NCI-H2227 (cell line): ENCODE measurements at regions not wholly inside any gene's neighbourhood (a gene's known extent, or its start where the extent isn't known, plus 50 kb on each side); places are given as distances from the start of the nearest gene placed in this dataset.
"Not testable (repeated sequence)": the region's sequence is repeated elsewhere in the genome, so short reads cannot be mapped to it uniquely, and the experiment has no call there.

ENCODE experiments used
- DNase-seq: peaks from one replicate; lab custom pipeline; 2025; ENCODE audit not compliant: unreplicated experiment; lab: John Stamatoyannopoulos, UW

GRCh38 chr5:86507574-86507973 is 110.2 kb upstream of the COX7C start:
- DNase-seq, result no peak

GRCh38 chr5:86510330-86510915 is 107.3 kb upstream of the COX7C start:
- not testable (repeated sequence) for DNase-seq

DNA sequence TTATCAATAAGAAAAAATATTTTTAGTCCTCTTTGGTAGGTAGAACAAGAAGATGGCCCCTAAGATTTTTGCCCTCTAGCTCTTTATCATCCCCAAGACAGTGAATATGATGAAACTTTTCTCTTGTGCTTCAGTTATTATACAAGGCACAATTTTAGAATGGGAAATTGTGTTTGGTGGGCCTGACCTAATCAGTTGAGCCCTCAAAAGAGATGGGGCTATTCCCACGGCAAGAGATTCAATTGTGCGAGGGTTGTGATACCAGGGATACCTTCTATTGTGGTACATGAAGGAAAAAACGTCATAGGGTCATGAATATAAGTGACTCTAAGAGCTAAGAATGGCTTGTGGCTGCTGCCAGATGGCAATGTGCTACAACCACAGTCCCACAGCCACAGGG is 94.0 kb upstream of the COX7C start:
- DNase-seq, result no peak

DNA sequence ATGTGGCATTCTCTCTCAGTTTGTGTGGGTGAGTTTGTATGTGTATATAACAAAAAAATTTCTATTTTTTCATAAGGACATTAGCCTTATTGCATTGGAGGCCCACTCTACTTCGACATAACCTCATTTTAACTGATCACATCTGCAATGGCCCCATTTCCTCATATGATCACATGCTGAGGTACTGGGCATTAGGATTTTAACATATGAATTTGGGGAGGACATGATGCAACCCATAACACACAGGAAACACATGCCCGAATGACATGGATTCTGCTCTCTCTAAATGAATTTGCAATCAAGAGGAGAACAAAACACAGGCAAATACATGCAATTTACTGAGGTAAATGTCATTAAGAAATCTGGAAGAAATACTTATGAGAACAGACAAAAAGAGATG is 92.1 kb upstream of the COX7C start:
- DNase-seq, result no peak

GRCh38 chr5:86526811-86527348 is 90.9 kb upstream of the COX7C start:
- DNase-seq, result no peak

DNA sequence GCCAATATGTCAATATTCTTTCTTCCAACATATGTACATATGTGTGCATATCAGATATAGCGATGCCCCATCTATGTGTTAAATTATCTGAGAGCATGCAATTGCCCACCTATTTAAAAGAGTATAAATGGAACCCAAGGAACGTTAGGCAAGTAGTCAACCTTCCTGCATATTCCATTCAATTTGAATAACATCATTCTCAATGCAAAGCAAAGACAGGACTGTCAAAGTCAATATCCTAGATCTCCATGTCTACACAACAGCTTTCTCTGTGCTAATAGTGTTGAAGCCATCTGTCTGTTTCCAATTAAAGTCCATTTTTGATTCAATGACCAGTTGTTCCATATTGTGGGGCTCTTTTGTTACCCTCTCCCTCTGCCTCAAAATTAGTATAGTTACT is 85.3 kb upstream of the COX7C start:
- DNase-seq, result no peak

- DNase-seq, result no peak
Observed at GRCh38 chr5:86536396-86536795, 81.3 kb upstream of the COX7C start.

GRCh38 chr5:86542532-86542931 is 75.2 kb upstream of the COX7C start:
- DNase-seq, result no peak

DNA sequence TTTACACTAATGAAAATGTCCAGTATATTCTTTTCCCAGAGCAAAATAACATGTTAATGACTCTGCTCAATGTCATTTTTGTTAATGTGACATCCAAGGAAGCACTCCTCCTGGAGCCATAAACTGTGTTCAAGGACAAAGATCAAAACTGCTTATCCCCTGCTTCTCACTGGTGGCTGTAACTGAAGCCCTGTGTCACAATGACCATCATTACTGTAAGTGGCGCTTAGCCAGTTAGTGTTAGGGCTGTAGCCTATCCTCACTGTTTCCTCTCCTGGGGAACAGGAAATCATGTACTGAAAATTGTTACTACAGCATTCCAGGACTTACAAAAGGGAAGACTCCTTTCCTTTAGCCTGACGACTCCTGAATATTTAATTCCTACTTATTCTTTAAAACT is 71.7 kb upstream of the COX7C start:
- no peak for DNase-seq

GRCh38 chr5:86546582-86546981 is 71.2 kb upstream of the COX7C start:
- DNase-seq, result no peak

- no peak for DNase-seq
Observed at GRCh38 chr5:86554638-86555037, 63.1 kb upstream of the COX7C start.

GRCh38 chr5:86557920-86558319 is 59.8 kb upstream of the COX7C start:
- no peak for DNase-seq

- DNase-seq, result no peak
Observed at GRCh38 chr5:86565197-86565789, 52.4 kb upstream of the COX7C start.

GRCh38 chr5:86566030-86566429 is 51.7 kb upstream of the COX7C start:
- DNase-seq, result not testable (repeated sequence)
